ENCODE measurements at regions not wholly inside any gene's neighbourhood (a gene's known extent, or its start where the extent isn't known, plus 50 kb on each side); places are given as distances from the start of the nearest gene placed in this dataset.

- H3K4me3 ChIP-seq (ENCODE audit: low read length), result no peak overlapping the region
- DNase-seq (ENCODE audit: low read depth), result peak; percentile 61
- peak; percentile 54 for TF ChIP-seq CTCF (conservative IDR thresholded peaks at IDR 0.05; ENCODE audit: low read length)
Observed at GRCh38 chr9:92242260-92243136, 51.0 kb downstream of the IARS1 start.

- no peak overlapping the region for H3K4me3 ChIP-seq (ENCODE audit: low read length)
- no peak for TF ChIP-seq CTCF (conservative IDR thresholded peaks at IDR 0.05; ENCODE audit: low read length)
- DNase-seq (ENCODE audit: low read depth), result no peak
Observed at GRCh38 chr9:92236915-92237314, 56.6 kb downstream of the IARS1 start.

- TF ChIP-seq CTCF (conservative IDR thresholded peaks at IDR 0.05; ENCODE audit: low read length), result no peak
- DNase-seq (ENCODE audit: low read depth), result no peak
- no peak overlapping the region for H3K4me3 ChIP-seq (ENCODE audit: low read length)
Observed at GRCh38 chr9:92236465-92236864, 57.0 kb downstream of the IARS1 start.

GRCh38 chr9:92234514-92234913, 59.0 kb downstream of the IARS1 start:
- no peak for DNase-seq (ENCODE audit: low read depth)
- no peak overlapping the region for H3K4me3 ChIP-seq (ENCODE audit: low read length)
- no peak for TF ChIP-seq CTCF (conservative IDR thresholded peaks at IDR 0.05; ENCODE audit: low read length)

- DNase-seq (ENCODE audit: low read depth), result no peak
- no peak overlapping the region for H3K4me3 ChIP-seq (ENCODE audit: low read length)
- TF ChIP-seq CTCF (conservative IDR thresholded peaks at IDR 0.05; ENCODE audit: low read length), result no peak
Observed at GRCh38 chr9:92232190-92232589, 61.3 kb downstream of the IARS1 start.

- DNase-seq (ENCODE audit: low read depth), result no peak
- no peak overlapping the region for H3K4me3 ChIP-seq (ENCODE audit: low read length)
- TF ChIP-seq CTCF (conservative IDR thresholded peaks at IDR 0.05; ENCODE audit: low read length), result no peak
Observed at GRCh38 chr9:92228628-92229027, 64.9 kb downstream of the IARS1 start.

GRCh38 chr9:92224177-92224576, 69.3 kb downstream of the IARS1 start:
- DNase-seq (ENCODE audit: low read depth), result no peak
- no peak for TF ChIP-seq CTCF (conservative IDR thresholded peaks at IDR 0.05; ENCODE audit: low read length)
- no peak overlapping the region for H3K4me3 ChIP-seq (ENCODE audit: low read length)

Measured in AG10803 (cell line).